GM12874 (cell line): ENCODE measurements at regions not wholly inside any gene's neighbourhood (a gene's known extent, or its start where the extent isn't known, plus 50 kb on each side); places are given as distances from the start of the nearest gene placed in this dataset.

Source experiments
- TF ChIP-seq, protein P1 (sequence below): IDR thresholded peaks from 2 replicates; pipeline ENCODE4 v1.5.1; 2011; ENCODE audit warnings: low read depth, mild to moderate bottlenecking, control low read depth, low read length, moderate library complexity; ENCODE audit not compliant: insufficient read depth

DNA sequence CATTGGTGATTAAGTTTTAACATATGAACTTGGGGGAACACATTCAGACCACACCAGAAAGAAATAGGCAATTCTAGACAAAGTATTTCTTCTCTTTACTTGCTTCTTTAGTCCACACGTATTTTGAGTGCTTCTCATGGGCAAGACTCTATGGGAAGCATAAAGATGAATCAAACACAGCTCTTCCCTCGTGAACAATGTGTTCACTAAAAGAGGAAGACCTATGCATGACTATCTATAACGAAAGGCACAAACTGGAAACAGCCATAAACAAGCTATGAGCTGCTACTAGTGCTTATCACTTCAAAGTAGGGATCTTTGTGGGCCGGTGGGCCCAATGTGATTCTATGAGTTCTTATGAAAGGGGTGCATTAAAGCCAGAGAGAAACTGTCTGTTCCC lies 53.0 kb upstream of the PRDX6 start:
- TF ChIP-seq, protein P1, sequence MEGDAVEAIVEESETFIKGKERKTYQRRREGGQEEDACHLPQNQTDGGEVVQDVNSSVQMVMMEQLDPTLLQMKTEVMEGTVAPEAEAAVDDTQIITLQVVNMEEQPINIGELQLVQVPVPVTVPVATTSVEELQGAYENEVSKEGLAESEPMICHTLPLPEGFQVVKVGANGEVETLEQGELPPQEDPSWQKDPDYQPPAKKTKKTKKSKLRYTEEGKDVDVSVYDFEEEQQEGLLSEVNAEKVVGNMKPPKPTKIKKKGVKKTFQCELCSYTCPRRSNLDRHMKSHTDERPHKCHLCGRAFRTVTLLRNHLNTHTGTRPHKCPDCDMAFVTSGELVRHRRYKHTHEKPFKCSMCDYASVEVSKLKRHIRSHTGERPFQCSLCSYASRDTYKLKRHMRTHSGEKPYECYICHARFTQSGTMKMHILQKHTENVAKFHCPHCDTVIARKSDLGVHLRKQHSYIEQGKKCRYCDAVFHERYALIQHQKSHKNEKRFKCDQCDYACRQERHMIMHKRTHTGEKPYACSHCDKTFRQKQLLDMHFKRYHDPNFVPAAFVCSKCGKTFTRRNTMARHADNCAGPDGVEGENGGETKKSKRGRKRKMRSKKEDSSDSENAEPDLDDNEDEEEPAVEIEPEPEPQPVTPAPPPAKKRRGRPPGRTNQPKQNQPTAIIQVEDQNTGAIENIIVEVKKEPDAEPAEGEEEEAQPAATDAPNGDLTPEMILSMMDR, result no peak

DNA sequence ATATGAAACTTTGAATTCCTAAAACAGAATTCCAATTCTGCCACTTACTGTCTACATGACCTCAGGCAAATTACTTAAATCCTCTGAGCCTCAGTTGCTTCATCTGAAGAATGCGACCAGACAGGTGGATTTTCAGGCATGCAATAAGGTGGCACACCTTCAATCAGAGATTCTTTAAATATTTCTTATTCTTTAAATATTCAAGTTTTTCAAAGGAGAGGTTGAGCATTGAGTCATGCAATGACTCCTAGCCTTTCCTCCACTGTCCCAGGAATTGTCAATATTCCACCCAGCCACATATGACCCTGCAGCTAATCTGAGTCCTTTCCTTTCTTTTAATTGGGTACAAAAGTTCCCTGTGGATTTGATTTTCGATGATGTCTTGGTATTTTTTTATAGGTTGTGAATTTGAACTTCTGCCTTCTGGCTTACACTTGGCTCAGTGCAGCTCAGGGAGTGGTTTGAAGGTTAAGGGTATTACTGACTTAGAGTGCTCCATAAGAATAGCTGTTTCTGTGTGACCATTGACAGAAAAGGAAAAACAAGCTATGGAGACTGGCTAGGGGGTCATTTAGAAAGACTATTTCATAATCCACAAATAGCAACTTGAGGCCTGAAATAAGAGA lies 52.2 kb upstream of the PRDX6 start:
- TF ChIP-seq, protein P1, result no peak

- TF ChIP-seq, protein P1, result no peak
Measured at GRCh38 chr1:173426057-173426456, 51.1 kb upstream of the PRDX6 start.

GRCh38 chr1:173427146-173428054 lies 49.7 kb upstream of the PRDX6 start:
- TF ChIP-seq, protein P1, result no peak
